ENCODE measurements at regions not wholly inside any gene's neighbourhood (a gene's known extent, or its start where the extent isn't known, plus 50 kb on each side); places are given as distances from the start of the nearest gene placed in this dataset.
A peak's percentile ranks its signal among the peaks of the same experiment; 100 is the strongest.
"Not testable (repeated sequence)": the region's sequence is repeated elsewhere in the genome, so short reads cannot be mapped to it uniquely, and the experiment has no call there.

DNA sequence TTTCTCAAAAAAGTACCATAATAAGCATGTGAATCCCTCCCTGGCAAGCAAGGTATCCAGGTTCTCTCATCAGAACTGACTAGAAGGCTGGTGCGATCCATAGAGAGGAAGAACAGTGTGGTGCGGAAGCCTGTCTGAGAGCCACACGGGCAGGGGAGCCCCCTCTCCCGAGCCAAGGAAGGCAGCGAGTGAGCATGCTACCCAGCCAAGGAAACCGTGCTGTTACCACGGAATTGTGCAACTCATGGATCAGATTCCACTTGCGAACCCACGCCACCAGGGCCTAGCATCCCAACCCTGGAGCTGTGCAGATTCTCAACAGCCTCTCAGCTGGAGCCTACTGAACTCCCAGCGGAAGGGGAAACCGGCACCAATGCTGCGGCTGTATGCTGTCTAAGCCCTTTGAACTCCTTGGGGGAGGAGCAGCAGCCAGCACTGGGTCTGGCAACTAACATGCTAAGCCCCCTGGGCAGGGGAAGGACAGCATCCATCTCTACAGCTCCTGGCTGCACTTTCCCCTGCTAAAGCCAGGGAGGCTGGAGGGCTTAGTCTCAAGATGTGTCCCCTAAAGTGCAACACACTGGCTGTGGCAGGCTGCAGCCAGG is 823.1 kb downstream of the EPHA4 start:
- TF ChIP-seq, protein P1, sequence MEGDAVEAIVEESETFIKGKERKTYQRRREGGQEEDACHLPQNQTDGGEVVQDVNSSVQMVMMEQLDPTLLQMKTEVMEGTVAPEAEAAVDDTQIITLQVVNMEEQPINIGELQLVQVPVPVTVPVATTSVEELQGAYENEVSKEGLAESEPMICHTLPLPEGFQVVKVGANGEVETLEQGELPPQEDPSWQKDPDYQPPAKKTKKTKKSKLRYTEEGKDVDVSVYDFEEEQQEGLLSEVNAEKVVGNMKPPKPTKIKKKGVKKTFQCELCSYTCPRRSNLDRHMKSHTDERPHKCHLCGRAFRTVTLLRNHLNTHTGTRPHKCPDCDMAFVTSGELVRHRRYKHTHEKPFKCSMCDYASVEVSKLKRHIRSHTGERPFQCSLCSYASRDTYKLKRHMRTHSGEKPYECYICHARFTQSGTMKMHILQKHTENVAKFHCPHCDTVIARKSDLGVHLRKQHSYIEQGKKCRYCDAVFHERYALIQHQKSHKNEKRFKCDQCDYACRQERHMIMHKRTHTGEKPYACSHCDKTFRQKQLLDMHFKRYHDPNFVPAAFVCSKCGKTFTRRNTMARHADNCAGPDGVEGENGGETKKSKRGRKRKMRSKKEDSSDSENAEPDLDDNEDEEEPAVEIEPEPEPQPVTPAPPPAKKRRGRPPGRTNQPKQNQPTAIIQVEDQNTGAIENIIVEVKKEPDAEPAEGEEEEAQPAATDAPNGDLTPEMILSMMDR (IDR thresholded peaks at IDR 0.05; ENCODE audit: insufficient read depth, low read depth, low read length): no peak
- no peak overlapping the region for H3K4me3 ChIP-seq (ENCODE audit: low read depth, low read length)
- DNase-seq (ENCODE audit: low read depth): no peak

DNA sequence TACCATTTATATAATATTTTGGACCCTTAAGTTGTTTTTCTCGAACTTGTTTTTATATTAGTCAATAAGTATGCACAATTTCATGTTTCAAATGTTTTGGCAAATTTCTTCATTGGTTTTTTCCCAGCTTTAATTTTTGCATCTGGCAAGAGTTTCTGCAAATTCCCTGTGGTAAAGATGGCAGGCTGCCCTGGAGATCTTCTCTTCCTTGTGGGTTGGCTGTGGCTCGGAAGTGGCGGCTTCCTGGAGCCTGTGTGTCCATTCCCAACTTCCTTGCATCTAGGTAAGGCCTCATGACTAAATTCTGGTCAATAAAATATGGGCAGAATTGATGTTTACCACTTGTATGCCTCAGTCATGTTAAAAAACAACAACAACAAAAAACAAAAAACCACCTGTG is 818.6 kb downstream of the EPHA4 start:
- no peak overlapping the region for H3K4me3 ChIP-seq (ENCODE audit: low read depth, low read length)
- DNase-seq (ENCODE audit: low read depth): no peak
- TF ChIP-seq, protein P1 (IDR thresholded peaks at IDR 0.05; ENCODE audit: insufficient read depth, low read depth, low read length): no peak

DNA sequence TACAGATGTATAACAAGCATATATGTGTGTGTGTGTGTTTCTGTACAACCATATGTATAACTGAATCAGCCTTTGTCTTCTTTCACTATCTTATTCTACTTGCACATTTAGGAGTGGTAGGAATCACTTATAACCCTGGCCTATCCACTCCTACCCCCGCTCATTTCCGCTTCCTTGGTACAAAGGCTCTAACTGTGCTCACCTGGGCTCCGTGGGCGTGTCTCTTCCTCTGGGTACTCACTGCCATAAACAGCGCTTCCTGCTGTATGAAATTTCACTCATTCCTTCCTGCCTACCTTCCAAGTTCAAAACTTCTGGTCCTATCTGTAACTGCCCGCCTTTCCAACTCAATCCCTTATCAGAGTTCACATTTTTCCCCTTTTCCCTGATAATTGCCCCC is 815.5 kb downstream of the EPHA4 start:
- TF ChIP-seq, protein P1 (IDR thresholded peaks at IDR 0.05; ENCODE audit: insufficient read depth, low read depth, low read length): no peak
- no peak overlapping the region for H3K4me3 ChIP-seq (ENCODE audit: low read depth, low read length)
- no peak for DNase-seq (ENCODE audit: low read depth)

DNA sequence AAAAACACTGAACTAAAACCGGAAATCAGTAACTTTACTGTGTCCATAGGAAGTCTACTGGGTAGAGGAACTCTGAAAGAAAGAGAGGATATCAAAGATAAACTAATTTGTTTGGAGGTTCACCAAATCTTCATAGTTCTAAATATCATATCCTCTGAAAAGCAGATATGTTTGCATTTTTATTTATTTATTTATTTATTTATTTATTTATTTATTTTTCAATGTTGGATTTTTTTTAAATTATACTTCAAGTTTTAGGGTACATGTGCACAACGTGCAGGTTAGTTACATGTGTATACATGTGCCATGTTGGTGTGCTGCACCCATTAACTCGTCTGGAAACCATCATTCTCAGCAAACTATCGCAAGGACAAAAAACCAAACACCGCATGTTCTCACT is 813.7 kb downstream of the EPHA4 start:
- not testable (repeated sequence) for DNase-seq (ENCODE audit: low read depth); H3K4me3 ChIP-seq (ENCODE audit: low read depth, low read length)

DNA sequence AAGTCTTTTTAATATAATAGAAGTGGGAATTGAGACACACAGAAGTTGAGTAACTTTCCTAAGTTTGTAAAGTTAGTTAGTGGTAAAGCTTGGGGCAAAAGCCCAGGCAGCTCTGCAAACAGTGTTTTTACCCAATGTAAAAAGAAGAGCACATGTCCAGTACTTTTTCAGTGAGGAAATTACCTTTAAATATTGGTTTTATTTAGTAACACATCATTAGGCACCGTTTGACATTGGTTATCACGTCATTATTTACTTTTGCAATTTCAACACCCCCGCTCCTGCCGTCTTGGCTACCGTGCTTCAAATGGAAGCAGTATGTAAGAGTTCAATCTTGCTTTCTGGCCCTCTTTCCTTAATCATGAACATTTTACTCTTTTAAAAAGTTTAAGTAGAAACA is 807.9 kb downstream of the EPHA4 start:
- DNase-seq (ENCODE audit: low read depth): no peak
- TF ChIP-seq, protein P1 (IDR thresholded peaks at IDR 0.05; ENCODE audit: insufficient read depth, low read depth, low read length): no peak
- no peak overlapping the region for H3K4me3 ChIP-seq (ENCODE audit: low read depth, low read length)

DNA sequence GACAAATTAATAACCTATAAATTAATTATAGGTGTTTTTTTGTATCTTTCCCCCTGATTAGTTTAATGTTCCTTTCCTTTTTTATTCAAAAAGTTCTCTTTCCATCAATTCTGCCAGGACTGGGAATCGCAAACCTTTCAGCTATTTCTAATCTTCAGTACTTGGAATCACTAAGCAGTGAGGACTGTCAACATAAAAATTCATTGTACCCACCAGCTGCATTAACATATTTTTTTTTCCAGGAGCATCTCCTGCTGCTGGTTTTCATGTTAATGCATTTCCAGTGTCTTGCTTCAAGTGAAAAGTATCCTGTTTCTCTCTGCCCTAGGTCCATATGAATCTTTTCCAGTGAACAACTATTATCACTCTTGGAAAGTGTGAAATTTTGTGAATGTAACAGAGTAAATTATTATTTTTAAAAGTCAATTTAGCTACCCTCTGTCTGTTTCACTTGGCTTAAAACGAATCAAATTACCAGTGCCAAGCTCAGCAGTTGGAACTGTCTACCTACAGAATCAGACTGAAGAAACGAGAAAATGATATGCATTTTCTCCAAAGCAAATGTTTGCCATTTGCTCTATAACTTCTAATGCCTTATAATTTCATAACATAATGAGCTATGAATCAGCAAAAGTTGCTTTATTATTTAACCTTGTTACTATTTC is 804.4 kb downstream of the EPHA4 start:
- TF ChIP-seq, protein P1 (IDR thresholded peaks at IDR 0.05; ENCODE audit: insufficient read depth, low read depth, low read length): no peak
- DNase-seq (ENCODE audit: low read depth): no peak
- no peak overlapping the region for H3K4me3 ChIP-seq (ENCODE audit: low read depth, low read length)

DNA sequence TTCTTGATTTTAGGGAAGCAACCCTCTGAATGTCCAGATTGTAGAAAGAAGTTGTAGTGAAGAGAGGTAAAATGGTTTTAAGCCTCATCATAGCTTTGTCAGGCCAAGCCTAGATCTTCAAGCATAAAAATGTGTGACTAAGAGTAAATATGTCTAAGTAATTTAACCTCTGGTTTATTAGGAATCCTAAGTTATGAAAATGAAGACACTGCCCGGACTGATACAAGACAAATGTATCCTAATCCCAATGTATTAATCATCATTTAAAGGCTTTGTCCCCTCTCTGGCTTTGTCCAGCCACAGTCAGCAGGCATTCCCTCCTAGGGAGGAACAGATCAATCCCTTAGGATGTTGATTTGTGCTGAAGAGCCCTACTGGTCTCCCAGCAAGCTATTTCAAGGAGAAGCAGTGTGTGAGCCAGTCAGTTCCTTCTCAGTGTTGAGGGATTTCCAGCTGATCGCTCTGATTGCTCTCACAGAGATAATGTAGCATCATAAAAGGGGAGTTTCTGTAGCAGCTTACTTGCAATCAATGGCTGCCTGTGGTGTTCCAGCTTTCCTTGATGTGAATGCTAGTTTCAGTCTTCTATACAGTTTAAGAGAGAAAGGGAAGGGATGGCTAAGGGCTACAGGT is 796.1 kb downstream of the EPHA4 start:
- TF ChIP-seq, protein P1 (IDR thresholded peaks at IDR 0.05; ENCODE audit: insufficient read depth, low read depth, low read length): no peak
- DNase-seq (ENCODE audit: low read depth): no peak
- no peak overlapping the region for H3K4me3 ChIP-seq (ENCODE audit: low read depth, low read length)

DNA sequence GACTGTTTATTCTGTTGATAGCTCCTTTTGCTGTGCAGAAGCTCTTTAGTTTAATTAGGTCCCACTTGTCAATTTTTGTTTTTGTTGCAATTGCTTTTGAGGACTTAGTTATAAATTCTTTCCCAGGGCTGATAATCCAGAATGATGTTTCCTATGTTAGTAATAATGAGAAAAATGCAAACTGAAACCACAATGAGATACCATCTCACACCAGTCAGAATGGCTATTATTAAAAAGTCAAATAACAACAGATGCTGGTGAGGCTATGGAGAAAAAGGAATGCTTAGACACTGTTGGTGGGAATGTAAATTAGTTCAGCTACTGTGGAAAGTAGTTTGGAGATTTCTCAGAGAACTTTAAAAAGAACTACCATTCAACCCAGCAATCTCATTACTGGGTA is 793.0 kb downstream of the EPHA4 start:
- not testable (repeated sequence) for H3K4me3 ChIP-seq (ENCODE audit: low read depth, low read length)
- peak; percentile 6 for DNase-seq (ENCODE audit: low read depth)
